IPS DF 4.7 (cell line): ENCODE measurements at regions not wholly inside any gene's neighbourhood (a gene's known extent, or its start where the extent isn't known, plus 50 kb on each side); places are given as distances from the start of the nearest gene placed in this dataset.

Experiments used
- DNase-seq: peaks from one replicate; pipeline ENCODE4 v3.0.0-alpha.2; 2013; ENCODE audit warnings: low spot score; ENCODE audit errors: extremely low read depth

DNA sequence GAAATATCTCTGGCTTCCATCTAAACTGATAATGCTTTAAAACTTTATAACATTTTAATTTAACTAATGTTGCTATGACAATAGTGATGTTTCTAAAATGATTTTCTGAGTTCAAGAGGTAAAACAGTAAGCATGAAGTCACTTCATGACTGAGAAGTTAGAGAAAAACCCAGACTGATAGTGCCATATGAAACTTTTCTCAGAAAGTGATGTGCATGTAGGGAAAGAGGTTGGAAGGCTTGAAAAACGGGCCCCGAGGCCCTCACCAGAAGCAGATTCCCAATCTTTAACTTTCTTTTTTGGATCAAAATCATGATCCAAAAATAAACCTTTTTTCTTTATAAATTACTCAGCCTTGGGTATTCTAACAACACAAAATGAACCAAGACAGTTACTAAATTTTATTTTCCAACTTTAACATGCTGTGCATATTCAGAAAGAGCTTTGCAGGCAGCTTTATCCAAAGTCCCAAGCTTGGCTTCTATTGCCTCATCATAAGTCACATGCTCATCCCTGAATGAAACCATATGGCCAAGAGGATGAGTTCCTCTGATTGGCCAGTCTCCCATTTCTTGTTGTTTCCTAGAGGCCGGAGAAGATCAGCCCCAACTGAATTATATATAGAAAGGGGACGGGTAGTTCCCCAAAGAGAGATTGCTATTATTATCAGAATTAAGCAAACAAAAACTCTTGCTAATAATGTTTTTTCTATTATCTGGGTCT, 357.6 kb upstream of the SALL1 start:
- no peak for DNase-seq

DNA sequence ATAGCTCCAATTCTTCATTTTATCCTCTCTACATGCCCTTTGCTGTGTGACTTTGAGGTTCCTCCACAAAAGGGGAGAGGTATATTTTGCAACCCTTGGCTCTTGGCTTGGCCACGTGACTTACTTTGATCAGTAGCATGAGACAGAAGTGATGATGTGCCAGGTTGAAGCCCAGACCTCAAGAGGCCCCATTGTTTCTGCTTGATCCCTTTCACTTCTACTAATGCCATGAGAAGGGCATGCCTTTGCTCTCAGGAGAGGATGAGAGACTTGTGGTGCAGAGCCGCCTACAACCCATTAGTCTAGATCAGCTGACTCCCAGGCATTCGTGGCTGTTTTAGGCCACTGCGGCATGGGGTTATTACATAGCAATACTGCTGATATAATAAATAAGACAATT, 356.2 kb upstream of the SALL1 start:
- no peak for DNase-seq

DNA sequence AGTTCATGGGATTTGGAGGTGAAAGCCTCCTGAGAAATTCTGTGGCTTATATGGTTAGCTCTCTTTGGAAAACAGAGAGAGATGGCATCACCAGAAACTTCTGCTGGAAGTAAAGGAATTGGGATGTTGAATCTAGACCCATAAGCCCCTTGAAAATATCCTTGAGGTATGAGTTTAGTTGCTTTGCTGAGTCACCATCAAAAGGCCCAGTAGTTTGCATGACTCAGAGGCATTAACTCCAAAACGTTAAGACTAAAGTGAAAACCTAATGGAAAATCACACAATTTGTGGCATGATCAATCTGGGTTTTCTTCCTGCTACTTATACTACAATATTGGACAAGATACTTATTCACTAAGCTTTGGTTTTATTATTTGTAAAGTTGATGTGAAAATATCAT, 349.2 kb upstream of the SALL1 start:
- DNase-seq, result no peak

DNA sequence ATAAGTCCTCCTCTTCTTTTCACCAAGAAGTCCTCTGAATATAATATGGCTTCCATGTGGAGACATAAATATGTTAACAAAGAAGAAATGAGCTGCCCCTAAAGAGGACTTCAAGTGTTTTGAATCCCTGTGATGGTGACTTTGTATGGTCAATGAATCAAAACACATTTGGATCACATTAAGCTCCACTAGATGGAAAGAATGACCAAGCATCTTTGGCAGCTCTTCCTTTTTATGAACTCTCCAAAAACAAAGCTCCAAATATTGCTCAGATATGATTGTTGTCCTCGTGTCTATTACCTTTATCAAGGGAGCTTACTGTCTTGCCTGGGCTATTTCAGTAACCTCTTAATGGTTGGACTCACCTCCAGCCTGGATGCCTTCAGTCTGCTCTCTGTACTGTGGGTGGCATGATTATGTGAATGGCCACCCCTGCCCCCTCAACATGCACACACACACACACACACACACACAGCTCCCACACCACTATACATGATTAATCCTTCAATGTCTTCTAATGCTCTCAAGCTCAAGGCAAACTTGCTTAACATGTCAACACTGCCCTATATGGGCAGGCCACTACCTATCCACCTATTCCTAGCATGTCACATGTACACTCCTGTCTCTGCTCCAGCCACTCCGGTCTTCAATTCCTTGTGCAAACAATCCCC, 346.6 kb upstream of the SALL1 start:
- DNase-seq, result no peak

DNA sequence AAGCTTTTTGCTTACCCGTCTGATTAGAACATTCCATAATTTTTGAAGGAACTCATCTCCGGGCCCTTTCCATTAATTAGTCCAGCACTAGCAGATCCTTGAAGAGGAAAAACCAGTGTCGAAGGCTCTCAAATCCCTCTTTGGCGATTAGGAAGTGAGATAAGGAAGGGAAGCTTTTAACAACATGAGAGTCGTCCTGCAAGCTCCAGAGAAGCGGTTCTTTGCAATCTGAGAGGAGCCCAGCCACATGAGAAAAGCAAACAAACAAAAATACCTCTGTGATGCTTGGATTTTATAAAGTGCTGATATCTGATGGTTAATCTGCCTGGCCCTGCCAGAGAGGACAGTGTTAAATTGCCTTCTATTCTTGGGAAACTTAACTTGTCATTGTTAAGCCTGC, 339.8 kb upstream of the SALL1 start:
- DNase-seq, result no peak

DNA sequence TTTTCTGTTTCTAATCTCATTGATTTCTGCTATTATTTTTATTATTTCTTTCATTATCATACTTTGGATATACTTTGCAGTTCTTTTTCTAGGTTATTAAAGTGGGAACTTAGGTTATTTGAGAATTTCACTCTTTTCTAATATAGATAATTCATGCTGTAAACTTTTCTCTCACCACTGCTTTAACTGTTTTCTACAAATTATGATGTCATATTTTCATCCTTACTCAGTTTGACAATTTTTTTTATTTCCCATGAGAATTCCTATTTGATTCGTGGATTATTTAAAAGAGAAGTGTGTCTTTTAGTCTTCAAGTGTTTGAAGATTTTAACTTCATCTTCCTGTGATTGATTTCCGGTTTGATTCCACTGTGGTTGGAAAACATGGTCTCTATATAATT, 336.8 kb upstream of the SALL1 start:
- no peak for DNase-seq

DNA sequence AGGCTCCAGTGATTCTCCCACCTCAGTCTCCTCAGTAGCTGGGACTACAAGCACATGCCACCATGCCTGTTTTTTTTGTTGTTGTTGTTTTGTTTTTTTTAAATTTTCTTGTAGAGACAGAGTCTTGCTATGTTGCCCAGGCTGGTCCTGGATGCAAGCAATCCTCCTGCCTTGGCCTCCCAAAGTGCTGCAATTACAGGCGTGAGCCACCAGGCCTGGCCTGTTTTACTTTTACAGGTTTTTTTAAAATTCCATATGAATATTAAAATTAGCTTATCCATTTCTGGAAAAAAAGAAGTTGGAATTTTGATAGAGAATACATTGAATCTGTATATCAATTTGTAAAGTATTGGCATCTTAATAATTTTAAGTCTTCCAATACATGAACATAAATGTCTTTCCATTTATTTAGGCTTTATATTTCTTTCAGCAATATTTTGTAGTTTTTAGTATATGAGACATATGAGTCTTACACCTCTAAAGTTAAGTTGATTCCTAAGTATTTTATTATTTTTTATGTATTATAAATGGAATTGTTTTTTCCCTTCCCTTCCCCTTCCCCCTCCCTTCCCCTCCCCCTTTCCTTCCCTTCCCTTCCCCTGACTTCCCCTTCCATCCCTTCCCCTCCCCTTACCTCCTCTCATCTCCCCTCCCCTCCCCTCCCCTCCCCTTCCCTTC, 323.5 kb upstream of the SALL1 start:
- DNase-seq, result no peak

DNA sequence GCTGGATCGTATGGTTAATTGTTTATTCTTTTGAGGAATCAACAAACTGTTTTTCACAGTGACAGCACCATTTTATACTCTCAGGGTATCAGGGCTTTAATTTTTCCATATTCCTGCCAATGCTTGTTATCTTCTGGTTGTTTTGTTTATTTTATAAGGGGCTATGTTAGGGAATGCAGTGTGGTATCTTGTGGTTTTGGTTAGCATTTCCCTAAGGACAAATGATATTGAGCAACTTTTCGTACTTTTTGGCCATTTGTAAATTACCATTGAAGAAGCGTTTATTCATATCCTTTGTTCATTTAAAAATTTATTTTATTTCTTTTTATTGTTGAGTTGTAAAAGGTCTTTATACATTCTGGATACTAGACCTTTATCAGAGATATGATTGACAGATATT, 322.0 kb upstream of the SALL1 start:
- no peak for DNase-seq

DNA sequence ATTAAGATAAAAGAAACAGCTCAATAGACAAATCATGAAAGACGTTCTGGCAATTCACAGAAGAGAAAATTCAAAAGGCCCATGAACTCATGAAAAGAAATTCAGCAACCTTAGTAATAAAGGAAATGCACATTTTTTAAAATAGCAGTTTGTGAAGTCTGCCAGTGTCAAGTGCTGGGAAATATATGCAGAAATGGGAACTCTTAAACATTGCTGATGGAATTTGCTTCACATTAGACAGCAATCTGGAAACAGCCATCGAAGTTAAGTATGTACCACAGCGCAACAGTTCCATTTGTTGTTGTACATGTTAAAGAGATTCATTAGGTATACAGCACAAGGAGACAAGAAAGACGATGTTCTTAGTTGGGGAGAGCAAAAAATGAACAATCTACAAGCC, 319.4 kb upstream of the SALL1 start:
- DNase-seq, result no peak

DNA sequence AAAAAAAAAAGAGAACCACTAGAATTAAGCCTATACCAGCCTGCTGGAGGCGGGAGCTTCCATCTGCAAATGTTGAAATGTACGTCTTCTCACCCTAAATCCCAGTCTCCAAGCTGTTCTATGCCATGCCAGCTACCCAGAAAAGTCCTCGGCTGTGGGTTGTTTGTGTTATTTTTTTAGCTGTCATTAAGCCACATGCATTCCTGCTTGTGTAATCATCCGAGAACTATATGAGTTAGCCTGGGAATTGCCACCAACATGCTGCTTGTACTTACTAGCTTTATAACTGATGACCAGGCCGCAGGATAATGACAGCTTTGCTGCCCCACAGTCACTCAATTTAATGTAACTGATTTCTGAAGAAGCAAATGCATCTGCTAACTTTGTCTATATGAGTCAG, 313.9 kb upstream of the SALL1 start:
- no peak for DNase-seq

DNA sequence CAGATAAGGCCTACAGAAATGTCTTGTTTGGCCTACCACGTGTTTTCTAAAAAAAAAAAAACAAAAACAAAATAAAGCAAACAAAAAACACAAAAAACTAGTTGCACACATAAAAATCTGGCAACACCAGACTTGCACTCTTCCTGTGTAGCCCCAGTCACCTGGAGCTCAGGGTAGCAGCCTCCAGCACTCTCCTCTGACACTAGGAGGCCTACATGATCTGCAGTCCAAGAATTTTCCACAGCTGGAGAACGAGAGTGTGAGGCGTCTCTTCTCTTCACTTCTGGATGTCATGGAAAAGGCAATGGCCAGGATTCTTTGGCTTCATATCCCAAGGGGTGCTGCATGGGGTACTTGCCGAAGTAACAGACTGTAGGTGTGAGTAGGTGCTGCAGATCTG, 310.2 kb upstream of the SALL1 start:
- no peak for DNase-seq

DNA sequence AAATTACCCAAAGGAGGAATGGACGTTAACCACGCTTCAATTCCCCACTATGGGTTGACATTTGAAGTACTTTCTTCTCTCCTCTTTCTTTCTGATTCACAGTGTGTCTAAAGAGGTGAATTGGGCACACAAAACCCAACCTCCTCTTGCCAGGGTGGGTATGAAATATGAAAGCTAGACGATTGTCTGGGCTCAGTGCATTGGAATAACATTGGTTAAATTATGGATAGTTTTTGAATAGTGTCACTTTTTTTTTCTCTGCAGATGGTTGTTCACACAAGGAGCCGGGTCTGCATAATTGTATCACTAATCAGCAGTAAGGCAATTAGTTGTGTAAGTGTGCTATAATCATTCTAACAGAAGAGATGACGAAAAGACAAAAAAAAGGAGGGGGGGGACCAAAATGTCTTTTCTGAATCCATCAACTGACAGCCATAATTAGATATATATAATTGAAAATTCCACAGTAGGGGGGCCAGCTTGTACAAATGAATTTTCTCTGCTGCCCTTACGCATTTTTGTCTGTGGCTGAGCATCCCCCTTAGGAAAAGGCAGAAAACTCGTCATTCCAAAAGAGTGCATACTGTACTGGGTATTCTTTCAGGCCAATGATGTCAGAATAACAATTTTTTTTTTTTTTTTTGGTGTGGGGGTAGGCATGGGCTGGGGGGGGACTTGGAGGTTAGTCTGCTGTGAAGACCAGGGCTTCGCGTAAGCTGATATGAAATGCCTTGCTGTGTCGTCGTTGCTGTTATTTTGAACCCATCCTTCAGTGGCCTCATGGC, 307.5 kb upstream of the SALL1 start:
- no peak for DNase-seq

DNA sequence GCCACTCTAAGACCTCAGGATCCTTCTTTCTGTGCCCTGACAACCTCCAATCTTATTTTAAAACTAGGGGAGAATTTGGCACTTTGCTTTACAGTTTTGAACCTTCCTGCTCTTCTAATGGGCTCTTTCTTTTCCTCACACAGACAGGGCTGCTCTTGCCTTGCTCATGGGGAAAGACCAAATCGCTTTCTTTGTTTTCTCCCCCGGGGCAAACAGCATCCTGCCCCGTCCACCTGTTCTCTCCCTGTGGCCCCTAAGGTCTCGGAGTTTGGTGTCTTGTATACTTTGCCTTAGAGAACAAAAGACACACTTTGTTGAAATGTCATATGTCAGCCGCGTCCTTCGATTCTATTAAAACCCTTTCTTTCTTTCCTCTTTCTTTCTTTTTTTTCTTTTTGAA, 306.7 kb upstream of the SALL1 start:
- no peak for DNase-seq

DNA sequence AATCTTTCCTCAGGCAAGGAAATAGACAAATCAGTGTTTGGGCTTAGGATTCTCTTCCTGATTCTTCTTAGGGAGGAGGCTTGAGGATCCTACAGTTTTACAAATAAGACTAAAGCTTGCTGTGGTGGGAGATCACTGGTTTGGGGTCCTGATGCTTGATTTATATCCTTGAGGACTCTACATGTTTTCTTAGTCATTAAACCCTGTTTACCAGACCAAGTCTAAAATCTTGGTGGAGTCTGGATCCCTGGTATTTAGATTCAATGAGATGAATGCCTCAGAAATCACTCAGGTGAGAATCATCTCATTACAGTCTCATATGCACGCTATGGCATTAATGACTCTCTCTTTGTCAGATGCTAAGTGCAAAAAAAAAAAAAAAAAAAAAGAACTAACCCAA, 304.3 kb upstream of the SALL1 start:
- no peak for DNase-seq

DNA sequence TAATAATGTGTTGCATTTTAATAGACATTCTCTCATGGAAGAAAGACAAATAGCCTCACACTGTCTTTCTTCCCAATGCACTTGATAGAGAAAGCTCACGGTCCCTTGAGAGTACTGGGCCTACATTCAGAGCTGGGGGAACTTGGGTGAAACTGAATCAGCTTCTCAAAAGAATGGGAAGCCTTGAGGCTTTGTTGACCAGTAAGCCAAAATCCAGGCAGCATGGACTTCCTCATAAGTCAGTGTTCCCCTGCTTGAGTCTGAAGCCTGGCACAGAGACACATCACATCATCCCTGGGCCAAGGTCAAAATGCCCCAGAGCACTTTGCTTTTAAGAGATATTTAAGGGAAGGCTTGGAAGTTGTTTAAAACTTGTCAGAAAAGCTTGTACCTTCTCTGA, 302.2 kb upstream of the SALL1 start:
- DNase-seq, result no peak

DNA sequence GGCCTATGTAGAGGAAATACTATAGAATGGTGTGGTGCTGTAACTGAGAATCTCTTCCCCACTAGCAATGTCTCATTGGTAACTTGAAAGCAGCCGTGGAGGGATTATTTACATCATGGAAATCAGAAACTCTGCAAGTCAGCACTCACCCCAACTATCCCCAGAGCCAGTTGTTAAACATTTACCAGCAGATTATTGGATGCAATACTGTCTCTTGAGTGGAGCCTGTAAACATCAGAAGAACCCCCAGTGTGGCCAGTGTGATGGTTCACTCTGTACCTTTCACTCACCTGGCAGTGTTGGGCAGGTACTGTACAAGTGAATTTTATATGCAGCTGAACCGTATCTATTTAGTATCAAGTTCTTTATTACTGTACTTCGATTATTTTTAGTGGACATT, 299.8 kb upstream of the SALL1 start:
- no peak for DNase-seq

DNA sequence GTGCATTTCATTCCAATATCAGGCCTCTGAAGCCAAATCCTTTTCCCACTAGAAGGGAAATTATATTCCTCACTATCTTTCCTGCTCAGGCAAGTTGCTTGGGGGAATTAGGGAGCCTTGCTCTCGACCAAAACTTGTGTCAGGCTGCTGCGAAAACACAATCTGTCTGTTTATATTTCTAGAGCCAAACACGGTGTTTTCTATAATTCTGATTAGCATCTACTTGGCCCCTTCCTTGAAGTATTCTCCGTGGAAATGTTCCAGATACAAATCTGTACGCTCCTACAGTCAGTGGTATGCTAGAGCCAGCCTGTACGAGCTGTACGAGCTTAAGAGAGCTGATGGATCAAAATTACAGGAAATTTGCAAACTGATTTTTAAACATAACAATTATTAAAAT, 299.3 kb upstream of the SALL1 start:
- DNase-seq, result no peak

DNA sequence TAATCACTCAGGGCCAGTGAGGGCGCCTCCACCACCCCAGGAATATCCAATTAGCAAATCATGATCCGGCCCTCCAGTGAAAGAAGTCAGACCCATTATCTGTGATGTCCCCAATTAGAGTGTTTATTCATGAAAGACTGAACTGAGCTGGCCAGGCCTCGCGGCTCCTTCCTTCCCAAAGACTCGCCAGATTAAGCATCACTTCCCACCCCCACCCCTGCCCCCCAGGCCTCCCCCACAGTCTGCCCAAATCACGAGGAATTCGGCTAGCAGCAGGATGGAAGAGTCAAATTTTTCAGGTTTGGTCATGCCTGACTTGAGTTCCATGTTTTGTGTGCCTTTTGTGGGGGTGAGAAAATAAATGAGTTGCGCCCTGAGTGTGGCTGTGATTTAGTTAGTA, 298.4 kb upstream of the SALL1 start:
- no peak for DNase-seq

DNA sequence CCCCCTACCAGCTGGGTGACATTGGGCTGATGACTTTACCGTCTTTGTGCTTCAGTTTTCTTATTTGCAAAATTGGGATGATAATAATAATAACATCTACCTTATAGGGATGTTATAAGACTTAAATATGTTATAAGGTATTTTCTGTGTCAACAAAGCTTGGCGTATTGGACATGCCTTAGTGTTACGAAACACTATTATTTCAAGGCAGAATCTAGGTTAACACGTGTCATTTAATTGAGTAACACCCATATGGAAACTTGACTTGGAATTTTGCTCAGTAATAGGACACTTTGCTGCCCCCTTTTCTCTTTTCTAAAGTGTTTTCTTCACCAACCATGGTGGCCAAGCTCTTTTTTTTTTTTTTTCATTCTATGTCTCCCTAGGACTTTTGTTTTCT, 294.2 kb upstream of the SALL1 start:
- DNase-seq, result no peak

DNA sequence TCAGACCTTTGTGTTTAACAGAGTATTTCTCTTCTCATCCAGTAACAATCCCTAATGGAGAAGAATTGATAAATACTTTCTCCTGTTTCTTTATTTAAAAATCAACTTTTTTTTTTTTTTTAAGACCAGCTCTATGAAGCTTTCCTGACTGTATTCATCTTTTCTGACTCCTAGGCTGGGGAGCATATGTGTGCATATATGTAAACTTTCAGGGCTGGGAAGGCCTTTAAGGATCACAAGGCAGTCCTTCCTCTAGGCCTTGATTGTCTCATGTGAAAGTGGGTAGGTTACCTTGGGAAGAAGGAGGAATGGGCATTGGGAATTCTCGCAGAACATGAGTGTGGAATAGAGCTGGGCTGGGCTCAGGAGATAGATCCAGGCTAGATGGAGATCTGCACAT, 292.9 kb upstream of the SALL1 start:
- DNase-seq, result no peak

DNA sequence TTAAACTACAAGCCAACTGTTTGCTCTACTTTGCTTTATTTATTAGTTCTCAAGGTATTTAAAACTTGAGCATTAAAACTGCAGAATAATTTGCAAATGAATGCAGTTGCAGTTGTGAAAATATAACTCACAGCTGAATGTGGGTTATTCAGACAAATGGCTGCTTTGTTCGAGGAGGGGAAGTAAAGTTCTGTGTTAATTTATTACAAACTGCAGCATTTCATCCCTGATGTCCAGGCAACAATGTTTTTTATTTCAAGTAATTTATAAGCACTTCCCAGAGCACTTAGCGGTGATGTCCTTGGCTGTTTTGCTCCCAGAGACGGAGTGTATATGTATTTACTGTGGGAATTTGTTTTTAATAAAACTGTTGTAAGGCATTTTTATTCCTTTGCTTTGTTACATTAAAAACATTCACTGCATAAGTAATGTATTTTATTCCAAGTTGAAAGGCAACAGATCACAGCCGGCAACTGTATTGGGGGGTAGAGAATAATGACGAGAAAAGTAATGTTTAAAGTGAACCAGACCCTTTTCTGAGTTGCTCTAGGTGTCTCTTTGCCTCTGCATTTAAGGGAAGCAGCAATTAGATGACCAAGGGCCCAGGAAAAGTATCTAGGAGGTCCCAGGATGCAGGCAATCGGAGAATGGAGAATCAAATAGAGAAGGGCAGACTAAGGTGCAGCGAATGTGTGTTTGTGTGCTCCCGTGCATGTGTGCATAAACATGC, 291.2 kb upstream of the SALL1 start:
- DNase-seq, result no peak
